ENCODE measurements at regions not wholly inside any gene's neighbourhood (a gene's known extent, or its start where the extent isn't known, plus 50 kb on each side); places are given as distances from the start of the nearest gene placed in this dataset.

DNA sequence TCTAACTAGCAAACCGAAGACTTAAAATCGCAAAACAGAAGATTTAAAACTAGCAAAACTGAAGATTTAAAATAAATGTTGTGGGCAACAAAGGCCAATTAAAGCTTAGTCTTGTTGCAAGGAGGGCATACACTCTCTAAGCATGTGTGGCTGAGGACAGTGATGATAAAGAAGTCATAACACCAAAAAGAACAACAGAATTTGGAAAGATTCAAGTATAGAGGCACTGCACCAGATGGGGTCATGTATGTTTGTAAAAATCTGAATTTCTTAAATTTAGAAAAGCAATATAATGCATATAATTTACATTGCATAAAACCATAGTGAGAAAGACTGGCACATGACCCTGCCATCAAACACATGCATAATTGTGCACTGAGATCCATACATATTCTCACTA, 743.8 kb downstream of the TAF11L14 start:
- no peaks in the 10 kb centered on the region for H3K4me1 Mint-ChIP-seq
- ATAC-seq: no peak

More for the DNA sequence above, 743.8 kb downstream of the TAF11L14 start:
- Histone ChIP-seq H3K4me1 (ENCODE audit: insufficient read depth) (no peaks in the 10 kb centered on the region), H2AFZ (peak overlapping the region; percentile 82; the same call in 1 of the 2 replicates), H3K27me3 (ENCODE audit: insufficient read depth) (no peaks in the 10 kb centered on the region), H4K20me1 (replicated peaks; ENCODE audit: insufficient read depth) (no peaks in the 10 kb centered on the region), H3K27ac (ENCODE audit: low read depth) (no peak overlapping the region), H3K36me3 (ENCODE audit: insufficient read depth) (no peaks in the 10 kb centered on the region), H3K4me3 (no peak overlapping the region), H3K79me2 (replicated peaks; ENCODE audit: insufficient read depth) (no peaks in the 10 kb centered on the region), H3K9me2 (ENCODE audit: insufficient read depth) (no peaks in the 10 kb centered on the region), H3K4me2 (no peak overlapping the region), H3F3A (replicated peaks; ENCODE audit: low read depth) (no peaks in the 10 kb centered on the region)
- Mint-ChIP-seq H3K27me3 (ENCODE audit: insufficient read depth, low read depth, poor library complexity) (no peaks in the 10 kb centered on the region), H3K9me3 (no peaks in the 10 kb centered on the region), H3K27ac (no peak overlapping the region), H3K4me3 (no peak overlapping the region), H3K36me3 (ENCODE audit: low read depth) (no peaks in the 10 kb centered on the region)
- TF ChIP-seq JUNB (IDR thresholded peaks at IDR 0.05; ENCODE audit: unreplicated experiment) (no peak), EZH2 (IDR thresholded peaks at IDR 0.05; ENCODE audit: low read depth, unreplicated experiment) (no peak), NANOG (IDR thresholded peaks at IDR 0.05; ENCODE audit: borderline replicate concordance) (no peak), CREB1 (CRISPR knock-in tag; IDR thresholded peaks at IDR 0.05; ENCODE audit: low read depth) (no peak), EZH2phosphoT487 (IDR thresholded peaks at IDR 0.05; ENCODE audit: unreplicated experiment) (no peak), REST (IDR thresholded peaks at IDR 0.05; ENCODE audit: unreplicated experiment) (no peak), ETS1 (IDR thresholded peaks at IDR 0.05) (no peak), ZNF462 (CRISPR knock-in tag; IDR thresholded peaks at IDR 0.05) (no peak), POLR2AphosphoS5 (IDR thresholded peaks at IDR 0.05; ENCODE audit: low read depth) (no peak)
- no peak for DNase-seq (ENCODE audit: low spot score)
